NB4 (cell line): ENCODE measurements at regions not wholly inside any gene's neighbourhood (a gene's known extent, or its start where the extent isn't known, plus 50 kb on each side); places are given as distances from the start of the nearest gene placed in this dataset.

Source experiments
- POLR2A ChIP-seq: IDR thresholded peaks from 2 replicates; pipeline ENCODE4 v1.6.1; 2011; ENCODE audit warnings: mild to moderate bottlenecking; ENCODE audit not compliant: insufficient read length; ENCODE audit errors: extremely low read depth
- TF ChIP-seq, protein P1 (sequence below): IDR thresholded peaks from one replicate; pipeline ENCODE4 v1.5.1; 2012; ENCODE audit warnings: low read depth, low read length

DNA sequence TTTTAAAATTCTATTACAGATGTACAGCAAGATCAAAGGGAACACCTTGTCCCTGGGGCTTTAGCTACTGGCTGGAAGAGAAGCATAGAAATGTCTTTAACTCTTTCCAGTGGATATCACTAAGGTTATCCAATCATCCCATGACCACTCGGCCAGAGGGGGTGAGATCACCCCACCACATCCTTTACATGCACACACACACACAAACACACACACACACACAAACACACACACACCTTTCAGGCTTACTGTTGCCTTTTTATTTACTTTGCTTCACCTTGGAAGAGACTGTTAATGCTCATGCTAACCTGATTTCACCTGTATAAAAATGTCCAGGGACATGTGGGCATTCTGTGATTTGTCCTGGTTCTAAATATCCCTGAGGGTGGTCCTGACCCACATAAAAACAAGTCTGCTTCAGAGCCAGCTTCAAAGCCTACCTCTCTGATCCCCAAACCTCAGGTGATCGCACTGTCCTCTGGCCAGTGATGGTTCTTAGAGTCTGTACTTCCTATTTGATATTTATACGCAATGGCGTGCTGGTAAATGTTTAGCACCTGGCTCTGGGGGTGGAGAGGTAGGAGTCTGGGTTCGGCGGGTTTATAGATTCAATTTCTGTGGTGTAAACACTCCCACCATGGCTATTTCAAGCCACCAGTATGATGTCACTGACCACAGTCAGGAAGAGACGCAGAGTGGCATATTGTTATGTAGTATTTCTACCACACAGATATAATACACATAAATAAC, 166.1 kb upstream of the EEA1 start:
- TF ChIP-seq, protein P1, sequence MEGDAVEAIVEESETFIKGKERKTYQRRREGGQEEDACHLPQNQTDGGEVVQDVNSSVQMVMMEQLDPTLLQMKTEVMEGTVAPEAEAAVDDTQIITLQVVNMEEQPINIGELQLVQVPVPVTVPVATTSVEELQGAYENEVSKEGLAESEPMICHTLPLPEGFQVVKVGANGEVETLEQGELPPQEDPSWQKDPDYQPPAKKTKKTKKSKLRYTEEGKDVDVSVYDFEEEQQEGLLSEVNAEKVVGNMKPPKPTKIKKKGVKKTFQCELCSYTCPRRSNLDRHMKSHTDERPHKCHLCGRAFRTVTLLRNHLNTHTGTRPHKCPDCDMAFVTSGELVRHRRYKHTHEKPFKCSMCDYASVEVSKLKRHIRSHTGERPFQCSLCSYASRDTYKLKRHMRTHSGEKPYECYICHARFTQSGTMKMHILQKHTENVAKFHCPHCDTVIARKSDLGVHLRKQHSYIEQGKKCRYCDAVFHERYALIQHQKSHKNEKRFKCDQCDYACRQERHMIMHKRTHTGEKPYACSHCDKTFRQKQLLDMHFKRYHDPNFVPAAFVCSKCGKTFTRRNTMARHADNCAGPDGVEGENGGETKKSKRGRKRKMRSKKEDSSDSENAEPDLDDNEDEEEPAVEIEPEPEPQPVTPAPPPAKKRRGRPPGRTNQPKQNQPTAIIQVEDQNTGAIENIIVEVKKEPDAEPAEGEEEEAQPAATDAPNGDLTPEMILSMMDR: no peak
- no peak for TF ChIP-seq POLR2A
